Right atrium auricular region (tissue), 2 donors: ENCODE measurements at regions not wholly inside any gene's neighbourhood (a gene's known extent, or its start where the extent isn't known, plus 50 kb on each side); places are given as distances from the start of the nearest gene placed in this dataset.

Source experiments
- DNase-seq: peaks from one replicate; pipeline ENCODE4 v3.0.0-alpha.2; 2019; ENCODE audit warnings: low spot score
- H3K27ac ChIP-seq, 2 donors: fragments of 200-600 bp; sonication (generic); 1 replicate in 1 of 2; 2 replicates in 1 of 2; pipeline ENCODE4 v1.5.1; 2016 to 2019
- H3K27me3 ChIP-seq, 2 donors: fragments of 200-600 bp; sonication (generic); one replicate each; pipeline versions ENCODE4 v1.5.1 to v1.6.0; 2017 to 2019
- H3K36me3 ChIP-seq: fragments of 200-600 bp; sonication (generic); one replicate; pipeline ENCODE4 v1.5.1; 2016
- H3K4me1 ChIP-seq, 2 donors: fragments of 200-600 bp; sonication (generic); one replicate each; pipeline versions ENCODE4 v1.5.1 to v1.6.0; 2017 to 2019
- H3K4me3 ChIP-seq, 2 donors: fragments of 200-600 bp; sonication (generic); 1 replicate in 1 of 2; 2 replicates in 1 of 2; pipeline ENCODE4 v1.5.1; 2017 to 2019; ENCODE audit warnings: mild to moderate bottlenecking in 1 of 2, moderate library complexity in 1 of 2
- H3K9me3 ChIP-seq, 2 donors: fragments of 200-600 bp; sonication (generic); one replicate each; pipeline ENCODE4 v1.5.1; 2019
- CTCF ChIP-seq, 2 donors: fragments of 200-600 bp; sonication (generic); IDR thresholded peaks; one replicate each; pipeline ENCODE4 v1.5.1; 2019; ENCODE audit warnings: antibody characterized with exemption in 2 of 2

GRCh38 chr2:194319222-194319992 lies 1337.6 kb upstream of the SLC39A10 start:
- Histone ChIP-seq H3K4me3 (no peak overlapping the region), H3K36me3 (no peaks in the 10 kb centered on the region), H3K9me3 (no peaks in the 10 kb centered on the region), H3K27me3 (no peaks in the 10 kb centered on the region), H3K4me1 (no peaks in the 10 kb centered on the region), H3K27ac (no peak overlapping the region)
- no peak for DNase-seq
- no peak for TF ChIP-seq CTCF (IDR thresholded peaks at IDR 0.05)

GRCh38 chr2:194314042-194314441 lies 1343.0 kb upstream of the SLC39A10 start:
- H3K27me3 ChIP-seq = no peaks in the 10 kb centered on the region
- no peak overlapping the region for H3K4me3 ChIP-seq
- H3K27ac ChIP-seq = no peak overlapping the region
- H3K36me3 ChIP-seq = no peaks in the 10 kb centered on the region
- no peak for TF ChIP-seq CTCF (IDR thresholded peaks at IDR 0.05)
- no peak for DNase-seq
- H3K4me1 ChIP-seq = no peaks in the 10 kb centered on the region
- no peaks in the 10 kb centered on the region for H3K9me3 ChIP-seq

- Histone ChIP-seq H3K36me3 (no peaks in the 10 kb centered on the region), H3K9me3 (no peaks in the 10 kb centered on the region), H3K4me3 (no peak overlapping the region), H3K27me3 (no peaks in the 10 kb centered on the region), H3K27ac (no peak overlapping the region), H3K4me1 (no peaks in the 10 kb centered on the region)
- TF ChIP-seq CTCF (IDR thresholded peaks at IDR 0.05) = no peak
- no peak for DNase-seq
Measured at GRCh38 chr2:194304191-194304590, 1352.8 kb upstream of the SLC39A10 start.

- Histone ChIP-seq H3K27ac (no peak overlapping the region), H3K36me3 (no peaks in the 10 kb centered on the region), H3K4me3 (no peak overlapping the region), H3K27me3 (no peaks in the 10 kb centered on the region), H3K4me1 (no peaks in the 10 kb centered on the region), H3K9me3 (no peaks in the 10 kb centered on the region)
- TF ChIP-seq CTCF (IDR thresholded peaks at IDR 0.05) = no peak
- no peak for DNase-seq
Measured at GRCh38 chr2:194301946-194302345, 1355.1 kb upstream of the SLC39A10 start.

GRCh38 chr2:194294156-194294555 lies 1362.9 kb upstream of the SLC39A10 start:
- H3K27me3 ChIP-seq = no peaks in the 10 kb centered on the region
- no peak for TF ChIP-seq CTCF (IDR thresholded peaks at IDR 0.05)
- DNase-seq = no peak
- no peak overlapping the region for H3K27ac ChIP-seq
- H3K36me3 ChIP-seq = no peaks in the 10 kb centered on the region
- no peaks in the 10 kb centered on the region for H3K9me3 ChIP-seq
- no peak overlapping the region for H3K4me3 ChIP-seq
- no peaks in the 10 kb centered on the region for H3K4me1 ChIP-seq

GRCh38 chr2:194291104-194291503 lies 1365.9 kb upstream of the SLC39A10 start:
- Histone ChIP-seq H3K27ac (no peak overlapping the region), H3K9me3 (no peaks in the 10 kb centered on the region), H3K36me3 (no peaks in the 10 kb centered on the region), H3K27me3 (no peaks in the 10 kb centered on the region), H3K4me3 (no peak overlapping the region), H3K4me1 (no peaks in the 10 kb centered on the region)
- no peak for DNase-seq
- no peak for TF ChIP-seq CTCF (IDR thresholded peaks at IDR 0.05)
